Adrenal gland (tissue), 5 donors: ENCODE measurements at regions not wholly inside any gene's neighbourhood (a gene's known extent, or its start where the extent isn't known, plus 50 kb on each side); places are given as distances from the start of the nearest gene placed in this dataset.

Experiments
- CTCF ChIP-seq, 6 experiments: fragments of 450-650 bp in 4 of 6; fragments of 200-600 bp in 2 of 6; sonication (generic) in 1 of 6; IDR thresholded peaks; 1 replicate in 5 of 6; 2 replicates in 1 of 6; pipeline versions ENCODE4 v1.5.1 to v1.8.0; 2016 to 2021; ENCODE audit warnings: antibody characterized with exemption in 6 of 6, mild to moderate bottlenecking in 2 of 6, moderate library complexity in 1 of 6
- POLR2A ChIP-seq, 2 donors: fragments of 450-650 bp; IDR thresholded peaks; one replicate each; pipeline ENCODE4 v1.6.1; 2017; ENCODE audit warnings: antibody characterized with exemption in 2 of 2, mild to moderate bottlenecking in 2 of 2, moderate library complexity in 1 of 2
- donor health status: DM: no; HTN: no; CAD: no.

- no peak for TF ChIP-seq CTCF (IDR thresholded peaks at IDR 0.05)
- no peak for TF ChIP-seq POLR2A (IDR thresholded peaks at IDR 0.05)
These were observed 203.5 kb downstream of the PTEN start for GRCh38 chr10:88066876-88067275.
